ENCODE measurements at regions not wholly inside any gene's neighbourhood (a gene's known extent, or its start where the extent isn't known, plus 50 kb on each side); places are given as distances from the start of the nearest gene placed in this dataset.

- no peak for TF ChIP-seq E2F1 (CRISPR knock-in tag; IDR thresholded peaks at IDR 0.05)
- no peak for TF ChIP-seq IRF2 (CRISPR knock-in tag; IDR thresholded peaks at IDR 0.05; ENCODE audit: borderline replicate concordance, low read depth)
- no peak for TF ChIP-seq ATF3 (CRISPR knock-in tag; conservative IDR thresholded peaks at IDR 0.05)
- TF ChIP-seq ETV6 (CRISPR knock-in tag; IDR thresholded peaks at IDR 0.05), result no peak
- TF ChIP-seq ATF1 (CRISPR knock-in tag; IDR thresholded peaks at IDR 0.05), result no peak
- no peak for TF ChIP-seq EMX1 (CRISPR knock-in tag; IDR thresholded peaks at IDR 0.05)
- no peak for TF ChIP-seq ARID4B (CRISPR knock-in tag; IDR thresholded peaks at IDR 0.05; ENCODE audit: borderline replicate concordance)
Observed at GRCh38 chr3:57003676-57004075, 56.8 kb upstream of the SPATA12 start (continued).

GRCh38 chr3:57001356-57001755, 59.1 kb upstream of the SPATA12 start:
- Mint-ChIP-seq H3K9me3 (peaks cover 11% of the 10 kb centered on the region), H3K4me1 (peaks cover 20% of the 10 kb centered on the region), H3K4me3 (no peak overlapping the region), H3K27me3 (ENCODE audit: low read depth) (no peaks in the 10 kb centered on the region), H3K36me3 (peaks cover 12% of the 10 kb centered on the region), H3K27ac (peak overlapping the region; percentile 19; the same call in 1 of the 2 replicates)
- ATAC-seq, result no peak
- ChIA-PET CTCF (no interaction called here), POLR2A (no interaction called here)
- no peak for DNase-seq (ENCODE audit: low spot score)
- TF ChIP-seq GTF2I (CRISPR knock-in tag; conservative IDR thresholded peaks at IDR 0.05) (0 out of 2 replicates have a peak, but pooled peaks have one; percentile 10), RELA (CRISPR knock-in tag; IDR thresholded peaks at IDR 0.05; ENCODE audit: borderline replicate concordance) (no peak)

GRCh38 chr3:57000012-57000411, 60.5 kb upstream of the SPATA12 start:
- Mint-ChIP-seq H3K4me3 (no peak overlapping the region), H3K9me3 (peaks cover 11% of the 10 kb centered on the region), H3K27me3 (ENCODE audit: low read depth) (no peaks in the 10 kb centered on the region), H3K27ac (no peak overlapping the region), H3K36me3 (peaks cover 12% of the 10 kb centered on the region), H3K4me1 (peaks cover 17% of the 10 kb centered on the region)
- ChIA-PET CTCF (no interaction called here), POLR2A (no interaction called here)
- ATAC-seq (no peak), DNase-seq (ENCODE audit: low spot score) (no peak)
- TF ChIP-seq ELF4 (CRISPR knock-in tag; IDR thresholded peaks at IDR 0.05; ENCODE audit: low read depth) (no peak), PRDM15 (CRISPR knock-in tag; IDR thresholded peaks at IDR 0.05) (no peak), STAT6 (CRISPR knock-in tag; conservative IDR thresholded peaks at IDR 0.05; ENCODE audit: low read depth) (no peak), USF1 (CRISPR knock-in tag; IDR thresholded peaks at IDR 0.05) (no peak), ZNF138 (CRISPR knock-in tag; conservative IDR thresholded peaks at IDR 0.05) (no peak), SP1 (CRISPR knock-in tag; conservative IDR thresholded peaks at IDR 0.05) (no peak), JAZF1 (CRISPR knock-in tag; IDR thresholded peaks at IDR 0.05) (no peak), HMGA2 (CRISPR knock-in tag; IDR thresholded peaks at IDR 0.05) (no peak), ESRRA (CRISPR knock-in tag; IDR thresholded peaks at IDR 0.05; ENCODE audit: borderline replicate concordance) (no peak), ATF2 (CRISPR knock-in tag; IDR thresholded peaks at IDR 0.05; ENCODE audit: borderline replicate concordance, low read depth) (no peak), NR3C1 (CRISPR knock-in tag; conservative IDR thresholded peaks at IDR 0.05; ENCODE audit: low read depth) (no peak)
